Uterus (tissue), 3 donors: ENCODE measurements at regions not wholly inside any gene's neighbourhood (a gene's known extent, or its start where the extent isn't known, plus 50 kb on each side); places are given as distances from the start of the nearest gene placed in this dataset.

Experiments used
- DNase-seq, 2 donors: peaks; one replicate each; pipeline ENCODE4 v3.0.0-alpha.2; 2019 to 2020
- H3K27ac ChIP-seq, 2 donors: fragments of 200-600 bp; sonication (generic); 1 replicate in 1 of 2; 2 replicates in 1 of 2; pipeline ENCODE4 v1.5.1; 2016 to 2018
- H3K27me3 ChIP-seq, 2 donors: fragments of 200-600 bp; sonication (generic); one replicate each; pipeline ENCODE4 v1.5.1; 2018 to 2019; ENCODE audit warnings: control low read depth in 1 of 2
- H3K36me3 ChIP-seq, 2 donors: fragments of 200-600 bp; sonication (generic); one replicate each; pipeline ENCODE4 v1.5.1; 2019; ENCODE audit warnings: control low read depth in 1 of 2
- H3K4me1 ChIP-seq, 2 donors: fragments of 200-600 bp; sonication (generic); one replicate each; pipeline ENCODE4 v1.5.1; 2018 to 2019; ENCODE audit warnings: control low read depth in 1 of 2
- H3K4me3 ChIP-seq, 2 donors: fragments of 200-600 bp; sonication (generic); 1 replicate in 1 of 2; 2 replicates in 1 of 2; pipeline ENCODE4 v1.5.1; 2018 to 2019; ENCODE audit warnings: mild to moderate bottlenecking in 1 of 2
- H3K9me3 ChIP-seq, 2 donors: fragments of 200-600 bp; sonication (generic); one replicate each; pipeline ENCODE4 v1.5.1; 2019; ENCODE audit warnings: control low read depth in 1 of 2
- CTCF ChIP-seq, 4 experiments: fragments of 200-600 bp in 2 of 4; fragments of 450-650 bp in 2 of 4; sonication (generic) in 2 of 4; IDR thresholded peaks; one replicate each; pipeline ENCODE4 v1.5.1; 2016 to 2019; ENCODE audit warnings: antibody characterized with exemption in 4 of 4, mild to moderate bottlenecking in 2 of 4, moderate library complexity in 1 of 4
- POLR2A ChIP-seq, 2 donors: fragments of 450-650 bp; IDR thresholded peaks; one replicate each; pipeline ENCODE4 v1.6.1; 2016; ENCODE audit warnings: antibody characterized with exemption in 2 of 2, mild to moderate bottlenecking in 1 of 2, moderate library complexity in 1 of 2
- intact Hi-C: fragments of 100-400 bp; cut with DNase I; formaldehyde crosslinking; loops from one replicate; pipeline ENCODE4 v1.15.1; 2023; ENCODE audit warnings: low total_unique reads
- donor health status: DM: yes; HTN: yes; CAD: no.

- no peak for DNase-seq
- H3K4me1 ChIP-seq, result no peaks in the 10 kb centered on the region
- no peak overlapping the region for H3K27ac ChIP-seq
- TF ChIP-seq CTCF (IDR thresholded peaks at IDR 0.05), result no peak
- no peak for TF ChIP-seq POLR2A (IDR thresholded peaks at IDR 0.05)
- intact Hi-C loops, result no loop called here
- peaks cover 0 to 4% of the 10 kb centered on the region in 2 donors for H3K27me3 ChIP-seq
- no peaks in the 10 kb centered on the region for H3K36me3 ChIP-seq
- no peaks in the 10 kb centered on the region for H3K9me3 ChIP-seq
- H3K4me3 ChIP-seq, result no peak overlapping the region
Observed at GRCh38 chr13:90896002-90896401, 451.5 kb upstream of the MIR17HG start.

GRCh38 chr13:90898811-90899210 lies 448.7 kb upstream of the MIR17HG start:
- DNase-seq, result no peak
- intact Hi-C loops, result no loop called here
- peaks cover 0 to 4% of the 10 kb centered on the region in 2 donors for H3K27me3 ChIP-seq
- no peak for TF ChIP-seq POLR2A (IDR thresholded peaks at IDR 0.05)
- no peak for TF ChIP-seq CTCF (IDR thresholded peaks at IDR 0.05)
- H3K27ac ChIP-seq, result no peak overlapping the region
- H3K9me3 ChIP-seq, result no peaks in the 10 kb centered on the region
- no peak overlapping the region for H3K4me3 ChIP-seq
- no peaks in the 10 kb centered on the region for H3K4me1 ChIP-seq
- no peaks in the 10 kb centered on the region for H3K36me3 ChIP-seq

- DNase-seq, result no peak
- TF ChIP-seq POLR2A (IDR thresholded peaks at IDR 0.05), result no peak
- TF ChIP-seq CTCF (IDR thresholded peaks at IDR 0.05), result no peak
- intact Hi-C loops, result no loop called here
- Histone ChIP-seq H3K9me3 (no peaks in the 10 kb centered on the region), H3K27ac (no peak overlapping the region), H3K4me3 (no peak overlapping the region), H3K36me3 (no peaks in the 10 kb centered on the region), H3K27me3 (peaks cover 0 to 4% of the 10 kb centered on the region in 2 donors), H3K4me1 (no peaks in the 10 kb centered on the region)
Observed at GRCh38 chr13:90899416-90899815, 448.1 kb upstream of the MIR17HG start.

GRCh38 chr13:90902255-90902654 lies 445.2 kb upstream of the MIR17HG start:
- no peaks in the 10 kb centered on the region for H3K9me3 ChIP-seq
- H3K27ac ChIP-seq, result no peak overlapping the region
- H3K27me3 ChIP-seq, result peaks cover 0 to 4% of the 10 kb centered on the region in 2 donors
- H3K4me1 ChIP-seq, result no peaks in the 10 kb centered on the region
- TF ChIP-seq POLR2A (IDR thresholded peaks at IDR 0.05) (no peak), CTCF (IDR thresholded peaks at IDR 0.05) (no peak)
- intact Hi-C loops, result no loop called here
- no peaks in the 10 kb centered on the region for H3K36me3 ChIP-seq
- no peak overlapping the region for H3K4me3 ChIP-seq
- DNase-seq, result no peak

- H3K4me1 ChIP-seq, result no peaks in the 10 kb centered on the region
- no peaks in the 10 kb centered on the region for H3K27me3 ChIP-seq
- H3K36me3 ChIP-seq, result no peaks in the 10 kb centered on the region
- DNase-seq, result no peak
- TF ChIP-seq POLR2A (IDR thresholded peaks at IDR 0.05) (no peak), CTCF (IDR thresholded peaks at IDR 0.05) (no peak)
- H3K27ac ChIP-seq, result no peak overlapping the region
- intact Hi-C loops, result no loop called here
- H3K9me3 ChIP-seq, result no peaks in the 10 kb centered on the region
- no peak overlapping the region for H3K4me3 ChIP-seq
Observed at GRCh38 chr13:90906554-90906953, 440.9 kb upstream of the MIR17HG start.
